H9 (cell line): ENCODE measurements at regions not wholly inside any gene's neighbourhood (a gene's known extent, or its start where the extent isn't known, plus 50 kb on each side); places are given as distances from the start of the nearest gene placed in this dataset.

Source experiments
- DNase-seq: peaks from one replicate; pipeline ENCODE4 v3.0.0-alpha.2; 2017
- H2AFZ ChIP-seq: one replicate; pipeline ENCODE4 v1.6.1; 2013; ENCODE audit warnings: mild to moderate bottlenecking, low read length, control low read depth, moderate library complexity
- H2AK5ac ChIP-seq: 2 replicates; pipeline ENCODE4 v1.6.1; 2013; ENCODE audit warnings: low read length, control low read depth, mixed read lengths; ENCODE audit not compliant: insufficient read length
- H2BK120ac ChIP-seq: one replicate; pipeline ENCODE4 v1.6.1; 2013; ENCODE audit warnings: low read depth, mild to moderate bottlenecking, low read length, control low read depth, inconsistent platforms; ENCODE audit not compliant: poor library complexity, severe bottlenecking
- H2BK12ac ChIP-seq: 2 replicates; pipeline ENCODE4 v1.6.1; 2013; ENCODE audit warnings: low read length, control low read depth, mixed read lengths, low read depth; ENCODE audit not compliant: insufficient read length
- H2BK15ac ChIP-seq: 2 replicates; pipeline ENCODE4 v1.6.1; 2013; ENCODE audit warnings: low read depth, low read length, control low read depth
- H2BK20ac ChIP-seq: one replicate; pipeline ENCODE4 v1.6.1; 2013; ENCODE audit warnings: low read depth, mild to moderate bottlenecking, low read length, control low read depth, inconsistent platforms; ENCODE audit not compliant: poor library complexity, severe bottlenecking
- H2BK5ac ChIP-seq: 2 replicates; pipeline ENCODE4 v1.6.1; 2013; ENCODE audit warnings: low read length, control low read depth, mixed read lengths; ENCODE audit not compliant: insufficient read length
- H3K14ac ChIP-seq: 2 replicates; pipeline ENCODE4 v1.6.1; 2013; ENCODE audit warnings: low read length, control low read depth; ENCODE audit not compliant: insufficient read depth
- H3K18ac ChIP-seq: 2 replicates; pipeline ENCODE4 v1.6.1; 2013; ENCODE audit warnings: low read depth, mild to moderate bottlenecking, mixed read lengths, low read length, control low read depth; ENCODE audit not compliant: insufficient read length
- H3K23ac ChIP-seq: 2 replicates; pipeline ENCODE4 v1.6.1; 2013; ENCODE audit warnings: low read length, control low read depth, mixed read lengths, low read depth; ENCODE audit not compliant: insufficient read length
- H3K23me2 ChIP-seq: 2 replicates; pipeline ENCODE4 v1.6.1; 2013; ENCODE audit warnings: low read depth, mild to moderate bottlenecking, mixed read lengths, low read length, control low read depth; ENCODE audit not compliant: insufficient read length, poor library complexity, severe bottlenecking
- H3K27ac ChIP-seq: 2 replicates; pipeline ENCODE4 v1.5.1; 2013; ENCODE audit warnings: low read length, control low read depth, mixed read lengths, low read depth; ENCODE audit not compliant: insufficient read length
- H3K27me3 ChIP-seq: 2 replicates; pipeline ENCODE4 v1.6.1; 2013; ENCODE audit warnings: low read length, control low read depth, inconsistent platforms; ENCODE audit not compliant: insufficient read depth
- H3K4ac ChIP-seq: 2 replicates; pipeline ENCODE4 v1.6.1; 2013; ENCODE audit warnings: low read depth, mild to moderate bottlenecking, control low read depth, inconsistent platforms, low read length, moderate library complexity
- H3K4me1 ChIP-seq: 2 replicates; pipeline ENCODE4 v1.6.1; 2013; ENCODE audit warnings: low read length, control low read depth, inconsistent platforms; ENCODE audit not compliant: insufficient read depth
- H3K4me2 ChIP-seq: 2 replicates; pipeline ENCODE4 v1.6.1; 2013; ENCODE audit warnings: low read length, control low read depth, mixed read lengths; ENCODE audit not compliant: insufficient read length, insufficient read depth
- H3K56ac ChIP-seq: 2 replicates; pipeline ENCODE4 v1.6.1; 2013; ENCODE audit warnings: low read depth, mild to moderate bottlenecking, mixed read lengths, low read length, control low read depth; ENCODE audit not compliant: insufficient read length
- H3K79me1 ChIP-seq: 2 replicates; pipeline ENCODE4 v1.6.1; 2013; ENCODE audit warnings: low read depth, mild to moderate bottlenecking, moderate library complexity, low read length, control low read depth, inconsistent platforms; ENCODE audit not compliant: insufficient read depth, poor library complexity, severe bottlenecking
- H3K79me2 ChIP-seq: 2 replicates; pipeline ENCODE4 v1.6.1; 2013; ENCODE audit warnings: low read length, control low read depth, inconsistent platforms; ENCODE audit not compliant: insufficient read depth
- H3K9ac ChIP-seq: 2 replicates; pipeline ENCODE4 v1.6.1; 2013; ENCODE audit warnings: low read length, control low read depth, mixed read lengths; ENCODE audit not compliant: insufficient read length; ENCODE audit errors: extremely low read depth
- H3K9me3 ChIP-seq: one replicate; pipeline ENCODE4 v1.6.1; 2013; ENCODE audit warnings: low read depth, low read length, inconsistent platforms; ENCODE audit not compliant: control insufficient read depth
- H3T11ph ChIP-seq: one replicate; pipeline ENCODE4 v1.6.1; 2013; ENCODE audit warnings: mild to moderate bottlenecking, low read length, control low read depth, inconsistent platforms
- H4K20me1 ChIP-seq: one replicate; pipeline ENCODE4 v1.6.1; 2013; ENCODE audit not compliant: control insufficient read depth, insufficient read length, insufficient read depth
- H4K5ac ChIP-seq: 2 replicates; pipeline ENCODE4 v1.6.1; 2013; ENCODE audit warnings: low read depth, mild to moderate bottlenecking, mixed read lengths, low read length, control low read depth; ENCODE audit not compliant: insufficient read length
- H4K8ac ChIP-seq: replicated peaks from 2 replicates; pipeline ENCODE4 v1.6.1; 2013; ENCODE audit warnings: low read length, control low read depth, mixed read lengths, low read depth; ENCODE audit not compliant: insufficient read length
- H4K91ac ChIP-seq: 2 replicates; pipeline ENCODE4 v1.6.1; 2013; ENCODE audit warnings: low read depth, mild to moderate bottlenecking, moderate library complexity, mixed read lengths, low read length, control low read depth; ENCODE audit not compliant: insufficient read length
- H3K27ac Mint-ChIP-seq, 3 experiments: 2 replicates in 2 of 3; 3 replicates in 1 of 3; pipeline ENCODE4 v1.8.0; 2020 to 2021; ENCODE audit warnings: mixed read lengths in 3 of 3, mild to moderate bottlenecking in 1 of 3, moderate library complexity in 1 of 3
- H3K27me3 Mint-ChIP-seq: 2 replicates; pipeline ENCODE4 v1.8.0; 2021; ENCODE audit warnings: low read depth, mild to moderate bottlenecking, moderate library complexity, mixed read lengths
- H3K36me3 Mint-ChIP-seq, 3 experiments: 2 replicates in 2 of 3; 3 replicates in 1 of 3; pipeline ENCODE4 v1.8.0; 2020 to 2021; ENCODE audit warnings: low read depth in 3 of 3, mixed read lengths in 3 of 3; ENCODE audit not compliant: insufficient read depth in 1 of 3
- H3K4me1 Mint-ChIP-seq, 2 experiments: 2 replicates each; pipeline ENCODE4 v1.8.0; 2020; ENCODE audit warnings: mixed read lengths in 2 of 2
- H3K4me3 Mint-ChIP-seq, 2 experiments: 2 replicates in 1 of 2; 3 replicates in 1 of 2; pipeline ENCODE4 v1.8.0; 2020 to 2021; ENCODE audit warnings: mild to moderate bottlenecking in 2 of 2, mixed read lengths in 2 of 2, moderate library complexity in 1 of 2
- H3K9me3 Mint-ChIP-seq, 2 experiments: 2 replicates in 1 of 2; 3 replicates in 1 of 2; pipeline ENCODE4 v1.8.0; 2020; ENCODE audit warnings: mild to moderate bottlenecking in 2 of 2, mixed read lengths in 2 of 2, moderate library complexity in 1 of 2
- CTCF ChIP-seq: fragments of 200-600 bp; sonication (generic); conservative IDR thresholded peaks from 3 replicates; pipeline ENCODE4 v1.8.0; 2021; ENCODE audit warnings: antibody characterized with exemption, mild to moderate bottlenecking
- WGBS: extraction: QIAGEN DNeasy Blood & Tissue Kit; methylation state at CpG from one replicate; pipeline ENCODE4 v1.1.7; 2013; ENCODE audit warnings: missing lambda C conversion rate, low lambda C conversion rate, mixed read lengths; ENCODE audit not compliant: insufficient read length; ENCODE audit errors: extremely low coverage; 5-methylcytosine and 5-hydroxymethylcytosine counted together

GRCh38 chr14:76696791-76697190 lies 64.5 kb upstream of the VASH1 start:
- H3K9me3 Mint-ChIP-seq: no peaks in the 10 kb centered on the region
- no peak overlapping the region for H2BK20ac ChIP-seq

More at GRCh38 chr14:76696791-76697190, 64.5 kb upstream of the VASH1 start:
- peaks cover 3% of the 10 kb centered on the region; the same call in 1 of the 2 replicates for H3K27me3 Mint-ChIP-seq
- Histone ChIP-seq H3K4ac (no peak overlapping the region), H3K27me3 (no peaks in the 10 kb centered on the region), H3K23me2 (no peaks in the 10 kb centered on the region), H3K56ac (no peak overlapping the region), H3K79me2 (no peaks in the 10 kb centered on the region), H2BK12ac (no peak overlapping the region), H4K8ac (no peak overlapping the region), H3K4me2 (no peak overlapping the region), H3K9ac (no peak overlapping the region), H3K27ac (no peak overlapping the region), H2BK15ac (no peak overlapping the region), H3K79me1 (no peaks in the 10 kb centered on the region), H2BK5ac (no peak overlapping the region), H3T11ph (no peak overlapping the region), H3K18ac (no peak overlapping the region), H2AFZ (no peak overlapping the region), H3K9me3 (no peaks in the 10 kb centered on the region), H4K91ac (no peak overlapping the region), H2BK120ac (no peak overlapping the region), H3K14ac (no peak overlapping the region), H3K4me1 (no peaks in the 10 kb centered on the region), H4K5ac (no peak overlapping the region), H2AK5ac (no peak overlapping the region), H3K23ac (no peak overlapping the region), H4K20me1 (no peaks in the 10 kb centered on the region)
- H3K4me3 Mint-ChIP-seq: no peak overlapping the region
- no peaks in the 10 kb centered on the region; a peak in 1 of 4 replicates for H3K4me1 Mint-ChIP-seq
- no CpG with 5 or more reads among the region's 5 CpGs for WGBS
- no peak for DNase-seq
- no peaks in the 10 kb centered on the region for H3K36me3 Mint-ChIP-seq
- no peak overlapping the region for H3K27ac Mint-ChIP-seq
- TF ChIP-seq CTCF: no peak
